Stimulated activated CD8-positive, alpha-beta memory T cell treated with anti-CD3 and anti-CD28 coated beads, Interleukin-4, amount 100 ng/mL, for 24 hours (primary cell): ENCODE measurements at regions not wholly inside any gene's neighbourhood (a gene's known extent, or its start where the extent isn't known, plus 50 kb on each side); places are given as distances from the start of the nearest gene placed in this dataset.

Source experiments
- DNase-seq: peaks from one replicate; pipeline ENCODE4 v3.0.0-alpha.2; 2020; ENCODE audit warnings: low read depth

GRCh38 chr11:127059750-127060149 lies 59.2 kb upstream of the KIRREL3 start:
- DNase-seq: no peak

DNA sequence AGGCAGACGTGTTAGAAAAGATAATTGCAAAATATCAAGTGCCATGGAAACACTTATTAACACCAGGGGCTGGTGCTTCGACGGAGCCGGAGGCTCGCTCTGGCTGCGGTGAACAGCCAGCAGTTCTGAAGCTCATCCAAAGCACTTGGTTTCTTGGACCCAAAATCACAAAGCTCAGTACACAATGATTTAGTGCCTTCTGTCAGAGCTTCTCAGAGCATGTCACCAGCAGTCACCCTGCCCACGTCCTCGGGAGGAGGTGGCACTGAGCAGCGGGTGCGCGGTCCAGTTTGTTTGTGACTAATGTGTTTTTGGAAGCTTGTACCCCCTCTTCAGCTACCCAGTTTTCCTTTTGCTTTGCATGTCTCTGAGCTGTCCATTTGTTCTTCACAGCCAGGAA lies 58.7 kb upstream of the KIRREL3 start:
- no peak for DNase-seq

DNA sequence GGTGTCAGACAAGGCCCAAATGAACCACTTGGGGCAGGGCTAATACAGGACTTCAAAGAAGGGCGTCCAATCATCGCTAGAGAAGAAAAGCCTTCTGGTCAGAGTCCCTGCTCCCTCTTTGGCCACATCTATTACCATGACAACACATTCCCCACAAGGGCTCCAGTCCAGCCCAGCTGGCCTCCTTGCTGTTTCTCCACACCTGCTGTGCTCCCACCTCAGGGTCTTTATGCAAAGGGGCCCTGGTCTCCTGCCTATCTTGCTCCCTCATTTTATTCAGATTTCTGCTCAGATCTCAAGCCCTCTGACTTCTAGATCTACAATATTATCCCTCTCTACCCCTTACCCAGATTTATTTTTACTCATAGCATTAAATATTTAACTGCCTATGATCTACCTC lies 58.0 kb upstream of the KIRREL3 start:
- no peak for DNase-seq

- no peak for DNase-seq
Observed at GRCh38 chr11:127057126-127057525, 56.6 kb upstream of the KIRREL3 start.

DNA sequence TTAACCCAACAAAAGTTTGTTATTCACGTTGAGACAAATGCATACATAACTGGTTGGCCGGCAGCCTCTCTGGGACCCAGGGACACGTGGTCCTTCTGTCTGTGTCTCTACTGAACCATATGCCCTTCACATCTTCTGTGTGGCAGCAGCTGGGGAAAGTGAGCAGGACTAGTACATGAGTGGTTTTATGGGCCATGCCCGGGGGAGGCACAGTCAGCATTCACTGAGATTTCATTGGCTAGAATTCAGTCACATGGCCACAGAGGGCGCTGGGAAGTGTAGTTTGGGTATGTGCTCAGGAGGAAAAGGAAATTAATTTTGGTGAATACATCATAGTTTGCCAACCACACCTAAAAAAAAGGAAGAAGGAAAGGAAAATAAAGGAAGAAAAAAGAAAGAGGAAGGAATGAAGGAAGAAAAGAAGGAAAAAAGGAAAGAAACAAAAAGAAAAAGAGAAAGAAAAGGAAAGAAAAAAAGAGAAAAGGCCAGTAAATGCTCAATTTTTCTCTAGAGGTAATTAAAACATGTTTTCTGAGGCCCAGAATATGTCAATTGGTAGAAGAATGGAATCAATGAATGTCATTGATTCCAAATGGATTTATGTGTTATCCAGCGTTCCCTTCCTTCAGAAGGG lies 55.9 kb upstream of the KIRREL3 start:
- DNase-seq: no peak

- no peak for DNase-seq
Observed at GRCh38 chr11:127055236-127055635, 54.7 kb upstream of the KIRREL3 start.

DNA sequence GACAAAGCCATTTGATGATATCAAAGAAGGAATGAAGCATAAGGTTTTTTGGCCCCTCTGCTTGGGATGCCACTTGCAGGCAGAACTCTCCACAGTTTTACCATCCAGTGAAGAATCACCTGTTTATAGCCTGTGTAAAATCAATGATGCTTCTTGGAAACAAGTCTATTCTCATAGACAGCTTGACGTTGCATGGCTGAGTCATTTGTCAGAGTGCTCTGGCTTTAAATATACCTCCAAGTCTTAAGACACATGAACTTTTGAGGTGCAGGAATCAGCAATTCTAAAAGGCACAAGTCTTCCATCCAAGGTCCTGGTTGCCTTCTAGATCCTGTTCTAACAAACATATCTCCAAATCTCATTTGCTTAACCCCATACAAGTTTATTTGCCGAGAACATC lies 53.6 kb upstream of the KIRREL3 start:
- DNase-seq: no peak

- DNase-seq: no peak
Observed at GRCh38 chr11:127052404-127052803, 51.8 kb upstream of the KIRREL3 start.
